ENCODE measurements at regions not wholly inside any gene's neighbourhood (a gene's known extent, or its start where the extent isn't known, plus 50 kb on each side); places are given as distances from the start of the nearest gene placed in this dataset.
"Not testable (repeated sequence)": the region's sequence is repeated elsewhere in the genome, so short reads cannot be mapped to it uniquely, and the experiment has no call there.

GRCh38 chr6:63514488-63515173 lies 57.6 kb upstream of the LOC128125822 start:
- H3K27ac ChIP-seq: peak overlapping the region in 1 of 2 donors; percentile 7
- intact Hi-C loops (cut with DNase I; ENCODE audit: low total_unique reads): no loop called here
- DNase-seq (ENCODE audit: low spot score in 2 of 2): no peak
- H3K27me3 ChIP-seq: no peaks in the 10 kb centered on the region
- H3K36me3 ChIP-seq: no peaks in the 10 kb centered on the region
- no peaks in the 10 kb centered on the region for H3K9me3 ChIP-seq
- TF ChIP-seq CTCF (IDR thresholded peaks at IDR 0.05) (no peak), POLR2A (IDR thresholded peaks at IDR 0.05) (no peak), POLR2AphosphoS5 (IDR thresholded peaks at IDR 0.05) (no peak)
- H3K4me3 ChIP-seq: no peak overlapping the region
- no peaks in the 10 kb centered on the region for H3K4me1 ChIP-seq

GRCh38 chr6:63515227-63515626 lies 57.1 kb upstream of the LOC128125822 start:
- DNase-seq (ENCODE audit: low spot score in 2 of 2); H3K27me3 ChIP-seq; H3K9me3 ChIP-seq; intact Hi-C loops (cut with DNase I; ENCODE audit: low total_unique reads); H3K4me1 ChIP-seq; H3K4me3 ChIP-seq; H3K36me3 ChIP-seq: not testable (repeated sequence)
- peak overlapping the region in 1 of 2 donors; percentile 71 for H3K27ac ChIP-seq

- Histone ChIP-seq H3K4me3 (no peak overlapping the region), H3K27me3 (no peaks in the 10 kb centered on the region), H3K9me3 (no peaks in the 10 kb centered on the region), H3K4me1 (no peaks in the 10 kb centered on the region), H3K27ac (peak overlapping the region; percentile 68 to 71), H3K36me3 (no peaks in the 10 kb centered on the region)
- TF ChIP-seq CTCF (IDR thresholded peaks at IDR 0.05) (no peak), POLR2A (IDR thresholded peaks at IDR 0.05) (no peak), POLR2AphosphoS5 (IDR thresholded peaks at IDR 0.05) (no peak)
- intact Hi-C loops (cut with DNase I; ENCODE audit: low total_unique reads): no loop called here
- DNase-seq (ENCODE audit: low spot score in 2 of 2): no peak
These were observed 55.9 kb upstream of the LOC128125822 start for GRCh38 chr6:63516186-63516944.

GRCh38 chr6:63517221-63517620 lies 55.1 kb upstream of the LOC128125822 start:
- no peak overlapping the region for H3K4me3 ChIP-seq
- H3K4me1 ChIP-seq: no peaks in the 10 kb centered on the region
- intact Hi-C loops (cut with DNase I; ENCODE audit: low total_unique reads): no loop called here
- TF ChIP-seq POLR2A (IDR thresholded peaks at IDR 0.05) (no peak), CTCF (IDR thresholded peaks at IDR 0.05) (no peak), POLR2AphosphoS5 (IDR thresholded peaks at IDR 0.05) (no peak)
- no peaks in the 10 kb centered on the region for H3K36me3 ChIP-seq
- H3K27me3 ChIP-seq: no peaks in the 10 kb centered on the region
- H3K27ac ChIP-seq: peak overlapping the region; percentile 3 to 71
- no peak for DNase-seq (ENCODE audit: low spot score in 2 of 2)
- no peaks in the 10 kb centered on the region for H3K9me3 ChIP-seq

GRCh38 chr6:63521475-63522210 lies 50.6 kb upstream of the LOC128125822 start:
- H3K27me3 ChIP-seq: no peaks in the 10 kb centered on the region
- no peak for TF ChIP-seq POLR2A (IDR thresholded peaks at IDR 0.05)
- no peak for TF ChIP-seq POLR2AphosphoS5 (IDR thresholded peaks at IDR 0.05)
- TF ChIP-seq CTCF (IDR thresholded peaks at IDR 0.05): no peak
- intact Hi-C loops (cut with DNase I; ENCODE audit: low total_unique reads): no loop called here
- H3K4me3 ChIP-seq: no peak overlapping the region
- H3K4me1 ChIP-seq: no peaks in the 10 kb centered on the region
- DNase-seq (ENCODE audit: low spot score in 2 of 2): no peak
- H3K9me3 ChIP-seq: no peaks in the 10 kb centered on the region
- no peak overlapping the region for H3K27ac ChIP-seq
- no peaks in the 10 kb centered on the region for H3K36me3 ChIP-seq

All from breast epithelium (tissue), 4 donors.